OCI-LY1 (cell line): ENCODE measurements at regions not wholly inside any gene's neighbourhood (a gene's known extent, or its start where the extent isn't known, plus 50 kb on each side); places are given as distances from the start of the nearest gene placed in this dataset.

Source experiments
- H2AFZ ChIP-seq: fragments of 200-600 bp; sonication (generic), shearing (Covaris generic); 2 replicates; pipeline ENCODE4 v1.6.0; 2014; ENCODE audit warnings: antibody characterized with exemption, mild to moderate bottlenecking, low read length
- H3F3A ChIP-seq: fragments of 200-600 bp; sonication (generic), shearing (Covaris generic); 2 replicates; pipeline ENCODE4 v1.6.0; 2014; ENCODE audit warnings: mild to moderate bottlenecking, antibody characterized with exemption, low read length, moderate library complexity; ENCODE audit not compliant: insufficient read depth
- H3K27ac ChIP-seq: fragments of 200-600 bp; sonication (generic); 2 replicates; pipeline ENCODE4 v1.5.1; 2014; ENCODE audit warnings: low read length, mixed run types, mild to moderate bottlenecking, low read depth; ENCODE audit not compliant: poor library complexity, severe bottlenecking
- H3K27me3 ChIP-seq: fragments of 200-600 bp; sonication (generic); 2 replicates; pipeline ENCODE4 v1.6.0; 2014; ENCODE audit warnings: antibody characterized with exemption, mild to moderate bottlenecking, low read length, moderate library complexity; ENCODE audit not compliant: insufficient read depth
- H3K36me3 ChIP-seq: fragments of 200-600 bp; sonication (generic); 2 replicates; pipeline ENCODE4 v1.6.1; 2014; ENCODE audit warnings: mild to moderate bottlenecking, antibody characterized with exemption, low read length, moderate library complexity, mixed read lengths; ENCODE audit not compliant: insufficient read depth
- H3K4me1 ChIP-seq: fragments of 200-600 bp; sonication (generic); 2 replicates; pipeline ENCODE4 v1.5.1; 2014; ENCODE audit warnings: mild to moderate bottlenecking, low read length, moderate library complexity; ENCODE audit not compliant: insufficient read depth, severe bottlenecking
- H3K4me2 ChIP-seq: fragments of 200-600 bp; sonication (generic), shearing (Covaris generic); 2 replicates; pipeline ENCODE4 v1.6.1; 2014; ENCODE audit warnings: low read length
- H3K4me3 ChIP-seq: fragments of 200-600 bp; sonication (generic); 2 replicates; pipeline ENCODE4 v1.5.1; 2014; ENCODE audit warnings: low read length, low read depth, mild to moderate bottlenecking, mixed read lengths; ENCODE audit not compliant: poor library complexity, severe bottlenecking
- H3K79me2 ChIP-seq: fragments of 200-600 bp; shearing (Covaris generic); 2 replicates; pipeline ENCODE4 v1.6.1; 2016; ENCODE audit warnings: mixed run types, low read length, mixed read lengths; ENCODE audit not compliant: insufficient read depth
- H3K9ac ChIP-seq: fragments of 200-600 bp; sonication (generic), shearing (Covaris generic); 2 replicates; pipeline ENCODE4 v1.6.1; 2014; ENCODE audit warnings: mild to moderate bottlenecking, low read length, mixed read lengths
- H3K9me2 ChIP-seq: fragments of 200-600 bp; sonication (generic), shearing (Covaris generic); 2 replicates; pipeline ENCODE4 v1.6.1; 2014; ENCODE audit warnings: low read depth, mild to moderate bottlenecking, low read length, mixed read lengths
- H3K9me3 ChIP-seq: fragments of 200-600 bp; shearing (Covaris generic); 2 replicates; pipeline ENCODE4 v1.6.1; 2014; ENCODE audit warnings: low read length, mixed read lengths
- H4K20me1 ChIP-seq: fragments of 200-600 bp; sonication (generic), shearing (Covaris generic); 2 replicates; pipeline ENCODE4 v1.6.0; 2016; ENCODE audit warnings: mild to moderate bottlenecking, low read length; ENCODE audit not compliant: insufficient read depth
- EZH2 ChIP-seq: fragments of 200-600 bp; sonication (generic), shearing (Covaris generic); IDR thresholded peaks from 2 replicates; pipeline ENCODE4 v1.8.0; 2017; ENCODE audit warnings: borderline replicate concordance, mixed run types, mild to moderate bottlenecking, antibody characterized with exemption, low read length, moderate library complexity, mixed read lengths
- TF ChIP-seq, protein P1 (sequence below): fragments of 200-600 bp; sonication (generic), shearing (Covaris generic); IDR thresholded peaks from 2 replicates; pipeline ENCODE4 v1.5.1; 2017; ENCODE audit warnings: mild to moderate bottlenecking, antibody characterized with exemption, low read length, moderate library complexity, mixed read lengths

DNA sequence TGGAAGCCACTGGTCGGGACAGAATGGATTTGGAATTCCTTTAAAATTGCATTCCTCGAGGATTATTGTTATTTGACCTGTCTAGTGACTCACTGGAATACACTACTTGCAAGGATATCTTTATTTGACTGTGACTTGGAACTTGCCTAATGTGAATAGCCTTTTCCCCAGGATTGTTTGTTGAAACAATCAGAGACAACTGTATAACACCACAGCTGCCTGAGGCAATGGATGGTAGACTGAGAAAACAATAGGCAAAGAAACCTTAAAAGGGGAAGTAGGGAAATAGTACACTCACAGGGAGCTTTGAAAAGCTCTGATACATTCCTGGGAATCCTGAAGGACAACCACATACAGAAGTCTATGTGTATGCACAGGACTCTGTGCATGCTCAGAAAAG is 465.3 kb downstream of the BMP2 start:
- H3K4me2 ChIP-seq: no peak overlapping the region
- no peaks in the 10 kb centered on the region for H3F3A ChIP-seq
- H3K79me2 ChIP-seq: no peaks in the 10 kb centered on the region
- no peaks in the 10 kb centered on the region for H3K4me1 ChIP-seq
- H3K4me3 ChIP-seq: no peak overlapping the region
- no peak overlapping the region for H3K27ac ChIP-seq
- H2AFZ ChIP-seq: no peak overlapping the region
- TF ChIP-seq EZH2: no peak
- TF ChIP-seq, protein P1, sequence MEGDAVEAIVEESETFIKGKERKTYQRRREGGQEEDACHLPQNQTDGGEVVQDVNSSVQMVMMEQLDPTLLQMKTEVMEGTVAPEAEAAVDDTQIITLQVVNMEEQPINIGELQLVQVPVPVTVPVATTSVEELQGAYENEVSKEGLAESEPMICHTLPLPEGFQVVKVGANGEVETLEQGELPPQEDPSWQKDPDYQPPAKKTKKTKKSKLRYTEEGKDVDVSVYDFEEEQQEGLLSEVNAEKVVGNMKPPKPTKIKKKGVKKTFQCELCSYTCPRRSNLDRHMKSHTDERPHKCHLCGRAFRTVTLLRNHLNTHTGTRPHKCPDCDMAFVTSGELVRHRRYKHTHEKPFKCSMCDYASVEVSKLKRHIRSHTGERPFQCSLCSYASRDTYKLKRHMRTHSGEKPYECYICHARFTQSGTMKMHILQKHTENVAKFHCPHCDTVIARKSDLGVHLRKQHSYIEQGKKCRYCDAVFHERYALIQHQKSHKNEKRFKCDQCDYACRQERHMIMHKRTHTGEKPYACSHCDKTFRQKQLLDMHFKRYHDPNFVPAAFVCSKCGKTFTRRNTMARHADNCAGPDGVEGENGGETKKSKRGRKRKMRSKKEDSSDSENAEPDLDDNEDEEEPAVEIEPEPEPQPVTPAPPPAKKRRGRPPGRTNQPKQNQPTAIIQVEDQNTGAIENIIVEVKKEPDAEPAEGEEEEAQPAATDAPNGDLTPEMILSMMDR: no peak
- no peaks in the 10 kb centered on the region for H3K9me2 ChIP-seq
- no peak overlapping the region for H3K9ac ChIP-seq
- H3K36me3 ChIP-seq: no peaks in the 10 kb centered on the region
- peaks cover 6% of the 10 kb centered on the region for H3K9me3 ChIP-seq
- no peaks in the 10 kb centered on the region for H4K20me1 ChIP-seq
- no peaks in the 10 kb centered on the region for H3K27me3 ChIP-seq

DNA sequence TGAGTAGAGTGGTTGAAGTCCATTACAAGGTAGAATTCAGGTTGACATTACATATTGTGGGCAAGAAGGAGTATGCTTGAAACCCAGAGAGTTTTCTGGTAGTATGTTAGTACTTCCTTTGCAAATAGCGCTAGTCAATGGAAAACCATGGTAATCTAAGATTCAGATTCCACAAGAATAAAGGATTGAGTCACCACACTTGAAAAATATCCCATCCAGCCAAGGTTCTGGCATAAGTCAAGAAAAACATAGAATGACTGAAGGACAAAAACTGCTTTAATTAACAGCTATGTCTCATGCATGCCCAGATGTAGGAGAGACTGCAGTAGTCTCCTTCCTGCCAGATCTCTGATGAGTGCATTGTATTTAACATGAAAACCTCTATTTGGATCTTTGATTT is 469.8 kb downstream of the BMP2 start:
- H3K27ac ChIP-seq: no peak overlapping the region
- no peaks in the 10 kb centered on the region for H3K79me2 ChIP-seq
- no peak for TF ChIP-seq EZH2
- TF ChIP-seq, protein P1: no peak
- no peak overlapping the region for H3K9ac ChIP-seq
- no peaks in the 10 kb centered on the region for H4K20me1 ChIP-seq
- H3K36me3 ChIP-seq: no peaks in the 10 kb centered on the region
- no peaks in the 10 kb centered on the region for H3F3A ChIP-seq
- no peak overlapping the region for H3K4me2 ChIP-seq
- H2AFZ ChIP-seq: no peak overlapping the region
- no peaks in the 10 kb centered on the region for H3K27me3 ChIP-seq
- no peaks in the 10 kb centered on the region for H3K4me1 ChIP-seq
- no peak overlapping the region for H3K4me3 ChIP-seq
- peaks cover 6% of the 10 kb centered on the region for H3K9me3 ChIP-seq
- H3K9me2 ChIP-seq: no peaks in the 10 kb centered on the region

DNA sequence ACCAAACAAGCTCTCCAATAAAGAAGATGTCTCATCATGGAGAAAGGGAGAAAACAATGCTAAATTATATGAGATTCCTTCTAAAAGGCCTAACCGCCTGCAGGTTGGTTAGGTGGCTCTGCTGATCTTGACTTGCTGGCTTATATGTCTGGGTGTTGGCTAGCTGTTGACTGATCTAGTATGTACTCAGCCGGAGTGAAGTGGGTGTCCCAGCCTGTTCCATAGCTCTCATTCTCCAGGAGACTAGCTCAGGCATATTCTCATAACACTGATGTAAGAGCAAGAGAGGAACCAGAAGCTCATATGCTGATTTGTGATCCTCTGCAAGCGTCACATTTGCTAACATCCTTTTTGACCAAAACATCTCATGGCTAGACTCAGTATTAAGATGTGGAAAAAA is 473.0 kb downstream of the BMP2 start:
- H3F3A ChIP-seq: no peaks in the 10 kb centered on the region

More for the DNA sequence above, 473.0 kb downstream of the BMP2 start:
- H3K4me1 ChIP-seq: no peaks in the 10 kb centered on the region
- H4K20me1 ChIP-seq: no peaks in the 10 kb centered on the region
- no peaks in the 10 kb centered on the region for H3K9me2 ChIP-seq
- H3K36me3 ChIP-seq: no peaks in the 10 kb centered on the region
- TF ChIP-seq EZH2: no peak
- TF ChIP-seq, protein P1: no peak
- H3K27ac ChIP-seq: no peak overlapping the region
- no peak overlapping the region for H2AFZ ChIP-seq
- no peaks in the 10 kb centered on the region for H3K79me2 ChIP-seq
- H3K27me3 ChIP-seq: no peaks in the 10 kb centered on the region
- H3K4me2 ChIP-seq: no peak overlapping the region
- no peak overlapping the region for H3K9ac ChIP-seq
- H3K4me3 ChIP-seq: no peak overlapping the region
- H3K9me3 ChIP-seq: no peaks in the 10 kb centered on the region
